GM12872 (cell line): ENCODE measurements at regions not wholly inside any gene's neighbourhood (a gene's known extent, or its start where the extent isn't known, plus 50 kb on each side); places are given as distances from the start of the nearest gene placed in this dataset.

ENCODE experiments used
- TF ChIP-seq, protein P1 (sequence below): IDR thresholded peaks from 3 replicates; pipeline ENCODE4 v1.5.1; 2011; ENCODE audit warnings: low read depth, mild to moderate bottlenecking, low read length, moderate library complexity; ENCODE audit not compliant: insufficient read depth

DNA sequence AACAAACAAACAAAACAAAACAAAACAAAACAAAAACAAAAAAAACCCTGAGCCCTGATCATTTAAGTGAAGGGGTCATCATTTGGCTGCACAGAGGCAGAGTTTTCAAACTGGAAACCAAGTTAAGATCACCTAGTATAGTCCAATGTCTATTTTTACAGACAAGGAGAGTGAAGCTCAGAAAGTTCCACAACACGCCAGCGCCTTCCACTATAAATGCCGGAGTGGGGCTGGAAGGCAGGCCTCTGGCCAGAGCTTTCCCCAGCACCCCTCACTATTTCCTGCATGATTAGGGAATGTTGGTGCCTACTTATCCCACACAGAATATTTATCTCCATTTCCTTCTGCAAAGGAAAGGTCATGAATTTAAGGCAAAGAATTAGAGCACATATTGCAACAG, 319.7 kb upstream of the WWC1 start:
- TF ChIP-seq, protein P1, sequence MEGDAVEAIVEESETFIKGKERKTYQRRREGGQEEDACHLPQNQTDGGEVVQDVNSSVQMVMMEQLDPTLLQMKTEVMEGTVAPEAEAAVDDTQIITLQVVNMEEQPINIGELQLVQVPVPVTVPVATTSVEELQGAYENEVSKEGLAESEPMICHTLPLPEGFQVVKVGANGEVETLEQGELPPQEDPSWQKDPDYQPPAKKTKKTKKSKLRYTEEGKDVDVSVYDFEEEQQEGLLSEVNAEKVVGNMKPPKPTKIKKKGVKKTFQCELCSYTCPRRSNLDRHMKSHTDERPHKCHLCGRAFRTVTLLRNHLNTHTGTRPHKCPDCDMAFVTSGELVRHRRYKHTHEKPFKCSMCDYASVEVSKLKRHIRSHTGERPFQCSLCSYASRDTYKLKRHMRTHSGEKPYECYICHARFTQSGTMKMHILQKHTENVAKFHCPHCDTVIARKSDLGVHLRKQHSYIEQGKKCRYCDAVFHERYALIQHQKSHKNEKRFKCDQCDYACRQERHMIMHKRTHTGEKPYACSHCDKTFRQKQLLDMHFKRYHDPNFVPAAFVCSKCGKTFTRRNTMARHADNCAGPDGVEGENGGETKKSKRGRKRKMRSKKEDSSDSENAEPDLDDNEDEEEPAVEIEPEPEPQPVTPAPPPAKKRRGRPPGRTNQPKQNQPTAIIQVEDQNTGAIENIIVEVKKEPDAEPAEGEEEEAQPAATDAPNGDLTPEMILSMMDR: no peak

DNA sequence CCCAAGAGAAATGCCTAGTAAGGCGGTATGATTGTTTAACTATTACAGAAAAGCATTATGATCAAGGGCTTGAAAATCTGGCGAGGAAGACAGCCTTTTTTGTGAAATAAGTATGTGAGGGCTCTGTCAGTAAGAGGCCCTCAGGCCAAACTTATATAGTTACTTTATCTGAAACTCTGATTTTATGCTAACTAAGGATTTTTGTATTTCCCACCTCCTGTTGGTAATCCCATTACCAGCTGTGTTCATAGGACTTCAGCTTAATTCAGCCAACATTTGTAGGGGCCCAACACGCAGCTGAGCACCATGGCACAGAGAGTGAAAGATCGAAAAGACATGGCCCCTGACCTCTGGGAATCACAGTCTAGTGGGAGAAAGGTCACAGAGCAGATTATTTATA, 318.3 kb upstream of the WWC1 start:
- TF ChIP-seq, protein P1: no peak

DNA sequence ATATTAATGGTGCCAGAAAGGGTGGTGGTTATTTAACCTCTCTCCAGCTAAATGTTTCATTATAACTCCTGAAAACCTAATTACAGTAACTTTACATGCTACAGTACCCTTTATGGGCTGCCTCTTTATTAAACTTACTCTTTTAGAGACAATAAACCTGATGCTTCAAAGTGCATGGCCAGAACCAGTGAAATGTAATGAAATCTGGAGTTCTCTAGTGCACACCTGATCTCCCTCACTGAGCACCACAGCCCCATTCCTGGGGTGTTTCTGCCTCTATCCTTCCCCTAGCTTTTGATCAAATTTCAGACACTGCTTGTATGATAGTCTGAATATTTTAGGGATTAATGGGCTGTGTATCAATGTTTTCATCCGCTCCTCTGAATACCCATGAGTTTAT, 306.5 kb upstream of the WWC1 start:
- TF ChIP-seq, protein P1: no peak

DNA sequence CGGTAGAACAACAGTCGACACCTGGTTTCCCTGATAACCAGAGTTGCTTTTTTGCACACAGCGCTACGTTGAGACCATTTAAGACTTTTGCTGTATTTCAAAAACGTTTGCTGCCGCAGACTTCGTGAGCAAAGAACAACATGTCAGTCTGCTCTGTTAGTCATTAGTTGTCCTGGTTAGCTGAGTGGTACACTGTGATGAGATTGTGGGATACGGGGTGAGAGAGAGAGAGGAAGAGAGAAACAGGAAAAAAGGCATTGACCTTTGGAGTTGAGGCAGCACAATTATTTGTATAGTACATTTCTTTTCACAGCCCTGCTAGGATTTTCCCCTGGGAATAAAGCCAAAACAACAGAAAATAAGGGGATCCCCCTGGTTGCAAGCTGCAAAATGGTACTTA, 306.1 kb upstream of the WWC1 start:
- TF ChIP-seq, protein P1: no peak

DNA sequence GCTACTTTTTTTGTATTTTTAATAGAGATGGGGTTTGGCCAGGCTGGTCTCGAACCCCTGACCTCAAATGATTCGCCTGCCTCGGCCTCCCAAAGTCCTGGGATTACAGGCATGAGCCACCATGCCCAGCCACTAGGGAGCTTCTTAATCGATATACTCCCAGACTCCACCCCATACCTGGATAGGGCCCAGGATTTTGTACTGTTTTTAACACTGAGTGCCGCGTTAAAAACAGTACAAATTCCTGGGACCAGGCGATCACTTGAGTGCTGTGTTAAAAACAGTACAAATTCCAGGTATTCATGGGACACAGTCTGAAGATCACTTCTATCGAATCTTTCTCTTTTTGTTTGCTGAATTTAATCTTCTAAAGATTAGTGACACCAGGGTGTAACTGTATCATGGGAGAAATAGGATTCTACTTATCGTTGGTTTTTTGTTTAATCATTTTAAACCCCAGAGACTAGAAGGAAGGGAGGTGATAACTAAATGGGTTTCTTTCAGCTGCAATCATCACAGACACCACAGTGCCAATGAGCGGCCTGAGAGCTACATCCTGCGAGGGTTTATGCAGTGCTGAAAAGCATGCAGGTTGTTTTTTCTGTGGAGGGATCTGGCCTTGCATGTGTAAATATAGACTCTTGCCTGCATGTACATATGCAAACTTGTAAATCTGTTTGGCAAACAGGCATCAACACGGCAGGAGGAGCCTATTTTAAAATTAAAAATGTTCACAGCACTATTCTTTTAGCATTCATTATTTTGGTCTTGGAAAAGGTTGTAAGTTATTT, 303.8 kb upstream of the WWC1 start:
- TF ChIP-seq, protein P1: no peak

DNA sequence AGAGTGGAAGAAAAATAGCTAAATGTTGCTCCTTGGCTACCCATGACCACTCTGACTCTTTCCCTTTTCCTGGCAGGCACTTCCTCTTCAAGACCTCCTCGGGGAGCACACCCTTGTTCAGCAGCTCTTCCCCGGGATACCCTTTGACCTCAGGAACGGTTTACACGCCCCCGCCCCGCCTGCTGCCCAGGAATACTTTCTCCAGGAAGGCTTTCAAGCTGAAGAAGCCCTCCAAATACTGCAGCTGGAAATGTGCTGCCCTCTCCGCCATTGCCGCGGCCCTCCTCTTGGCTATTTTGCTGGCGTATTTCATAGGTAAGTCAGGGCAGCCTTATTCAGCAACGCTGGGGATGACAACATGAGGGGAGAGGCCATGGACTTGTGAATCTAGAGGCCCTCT, 298.6 kb upstream of the WWC1 start:
- TF ChIP-seq, protein P1: no peak

DNA sequence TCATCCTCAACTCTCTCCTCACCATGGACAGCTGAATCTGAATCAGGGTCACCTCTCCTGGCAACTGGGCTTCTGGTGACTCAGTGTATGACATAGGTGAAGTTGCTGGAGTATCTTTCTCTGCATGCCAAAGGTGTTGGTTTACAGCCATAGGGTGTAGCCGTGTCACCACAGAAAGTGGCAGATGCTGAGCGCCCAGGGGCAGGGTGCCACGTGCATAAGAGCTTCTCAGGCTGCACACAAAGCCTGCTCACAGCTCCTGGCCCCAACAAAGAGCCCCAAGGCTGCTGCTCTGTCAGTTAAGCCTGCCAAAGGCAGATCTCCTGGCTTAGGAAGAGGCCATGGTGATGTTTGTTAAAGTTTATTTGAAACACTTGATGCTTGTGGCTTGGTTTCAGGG, 297.7 kb upstream of the WWC1 start:
- TF ChIP-seq, protein P1: no peak
